Right atrium auricular region (tissue), 2 donors: ENCODE measurements at regions not wholly inside any gene's neighbourhood (a gene's known extent, or its start where the extent isn't known, plus 50 kb on each side); places are given as distances from the start of the nearest gene placed in this dataset.

Source experiments
- DNase-seq: peaks from one replicate; pipeline ENCODE4 v3.0.0-alpha.2; 2019; ENCODE audit warnings: low spot score
- H3K27ac ChIP-seq, 2 donors: fragments of 200-600 bp; sonication (generic); 1 replicate in 1 of 2; 2 replicates in 1 of 2; pipeline ENCODE4 v1.5.1; 2016 to 2019
- H3K27me3 ChIP-seq, 2 donors: fragments of 200-600 bp; sonication (generic); one replicate each; pipeline versions ENCODE4 v1.5.1 to v1.6.0; 2017 to 2019
- H3K36me3 ChIP-seq: fragments of 200-600 bp; sonication (generic); one replicate; pipeline ENCODE4 v1.5.1; 2016
- H3K4me1 ChIP-seq, 2 donors: fragments of 200-600 bp; sonication (generic); one replicate each; pipeline versions ENCODE4 v1.5.1 to v1.6.0; 2017 to 2019
- H3K4me3 ChIP-seq, 2 donors: fragments of 200-600 bp; sonication (generic); 1 replicate in 1 of 2; 2 replicates in 1 of 2; pipeline ENCODE4 v1.5.1; 2017 to 2019; ENCODE audit warnings: mild to moderate bottlenecking in 1 of 2, moderate library complexity in 1 of 2
- H3K9me3 ChIP-seq, 2 donors: fragments of 200-600 bp; sonication (generic); one replicate each; pipeline ENCODE4 v1.5.1; 2019
- TF ChIP-seq, protein P1 (sequence below), 2 donors: fragments of 200-600 bp; sonication (generic); IDR thresholded peaks; one replicate each; pipeline ENCODE4 v1.5.1; 2019; ENCODE audit warnings: antibody characterized with exemption in 2 of 2

DNA sequence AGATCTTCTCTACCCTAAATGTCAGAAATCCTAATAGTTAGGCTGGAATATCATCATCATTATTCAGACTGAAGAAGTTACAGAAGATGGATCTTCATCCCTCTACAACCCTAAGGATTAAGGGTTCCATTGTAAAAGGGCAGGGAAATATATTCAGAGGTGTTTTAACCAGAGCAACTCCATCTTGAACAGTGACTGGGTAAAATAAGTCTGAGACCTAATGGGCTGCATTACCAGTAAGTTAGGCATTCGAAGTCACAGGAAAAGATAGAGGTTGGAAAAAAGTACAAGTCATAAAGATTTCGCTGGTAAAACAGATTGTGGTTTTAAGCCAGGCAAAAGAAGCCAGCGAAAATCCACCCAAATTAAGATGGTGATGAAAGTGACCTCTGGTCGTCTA, 968.7 kb downstream of the CNTNAP5 start:
- DNase-seq, result no peak
- Histone ChIP-seq H3K36me3 (no peaks in the 10 kb centered on the region), H3K4me3 (no peak overlapping the region), H3K27ac (no peak overlapping the region), H3K9me3 (no peaks in the 10 kb centered on the region), H3K27me3 (no peaks in the 10 kb centered on the region), H3K4me1 (no peaks in the 10 kb centered on the region)
- TF ChIP-seq, protein P1, sequence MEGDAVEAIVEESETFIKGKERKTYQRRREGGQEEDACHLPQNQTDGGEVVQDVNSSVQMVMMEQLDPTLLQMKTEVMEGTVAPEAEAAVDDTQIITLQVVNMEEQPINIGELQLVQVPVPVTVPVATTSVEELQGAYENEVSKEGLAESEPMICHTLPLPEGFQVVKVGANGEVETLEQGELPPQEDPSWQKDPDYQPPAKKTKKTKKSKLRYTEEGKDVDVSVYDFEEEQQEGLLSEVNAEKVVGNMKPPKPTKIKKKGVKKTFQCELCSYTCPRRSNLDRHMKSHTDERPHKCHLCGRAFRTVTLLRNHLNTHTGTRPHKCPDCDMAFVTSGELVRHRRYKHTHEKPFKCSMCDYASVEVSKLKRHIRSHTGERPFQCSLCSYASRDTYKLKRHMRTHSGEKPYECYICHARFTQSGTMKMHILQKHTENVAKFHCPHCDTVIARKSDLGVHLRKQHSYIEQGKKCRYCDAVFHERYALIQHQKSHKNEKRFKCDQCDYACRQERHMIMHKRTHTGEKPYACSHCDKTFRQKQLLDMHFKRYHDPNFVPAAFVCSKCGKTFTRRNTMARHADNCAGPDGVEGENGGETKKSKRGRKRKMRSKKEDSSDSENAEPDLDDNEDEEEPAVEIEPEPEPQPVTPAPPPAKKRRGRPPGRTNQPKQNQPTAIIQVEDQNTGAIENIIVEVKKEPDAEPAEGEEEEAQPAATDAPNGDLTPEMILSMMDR (IDR thresholded peaks at IDR 0.05), result no peak

DNA sequence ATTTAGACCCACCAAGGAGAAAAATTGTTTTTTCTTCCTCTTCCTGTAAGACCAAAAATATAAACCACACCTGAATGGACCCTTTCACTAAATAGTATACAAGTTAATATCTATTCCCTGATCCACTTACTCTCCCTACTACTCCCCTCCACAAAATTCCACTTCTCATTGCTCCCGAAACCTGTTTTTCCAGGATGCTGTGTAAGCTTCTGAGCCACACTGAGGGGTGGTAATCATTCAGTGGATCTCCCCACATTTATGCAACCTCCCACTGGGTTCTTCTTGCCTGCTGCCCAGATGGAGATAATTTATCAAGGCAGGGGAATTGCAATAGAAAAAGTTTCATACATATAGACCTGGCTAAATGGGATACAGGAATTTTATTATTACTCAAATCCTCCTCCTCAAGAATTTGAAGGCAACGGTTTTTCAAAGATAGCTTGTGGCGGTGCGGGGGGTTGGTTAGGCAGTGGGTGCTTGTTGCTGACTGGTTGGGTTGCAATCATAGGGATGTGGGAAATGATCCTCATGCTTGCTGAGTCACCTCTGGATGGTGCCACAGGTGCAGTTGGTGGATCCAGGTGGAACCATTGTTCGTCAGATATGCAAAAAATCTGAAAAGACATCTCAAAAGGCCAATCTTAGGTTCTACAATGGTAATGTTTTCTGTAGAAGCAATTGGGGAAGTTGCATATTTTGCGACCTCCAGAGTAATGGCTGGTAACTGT, 970.3 kb downstream of the CNTNAP5 start:
- H3K27me3 ChIP-seq, result no peaks in the 10 kb centered on the region
- no peak for DNase-seq
- no peaks in the 10 kb centered on the region for H3K9me3 ChIP-seq
- no peaks in the 10 kb centered on the region for H3K36me3 ChIP-seq
- H3K27ac ChIP-seq, result no peak overlapping the region
- H3K4me1 ChIP-seq, result no peaks in the 10 kb centered on the region
- no peak overlapping the region for H3K4me3 ChIP-seq
- TF ChIP-seq, protein P1 (IDR thresholded peaks at IDR 0.05), result no peak

DNA sequence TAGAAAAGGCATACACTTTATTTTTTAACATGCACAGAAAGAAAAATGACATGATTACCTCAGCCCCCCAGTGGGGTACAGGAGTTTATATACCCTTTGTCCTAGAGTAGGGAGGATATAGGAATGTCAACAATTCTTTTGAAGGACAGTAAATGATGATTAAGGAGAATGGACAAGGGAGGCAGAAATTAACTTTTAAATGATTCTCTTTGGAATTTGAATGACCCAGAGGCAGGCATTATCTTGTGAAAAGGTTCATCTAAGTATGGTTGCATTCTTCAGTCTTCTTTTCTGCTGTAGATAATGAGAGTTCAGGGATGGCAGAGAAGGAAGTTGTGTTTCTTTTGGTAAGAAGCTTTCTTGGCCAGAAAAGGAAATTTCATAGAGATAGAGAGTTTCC, 971.3 kb downstream of the CNTNAP5 start:
- H3K9me3 ChIP-seq, result no peaks in the 10 kb centered on the region
- no peaks in the 10 kb centered on the region for H3K4me1 ChIP-seq
- no peaks in the 10 kb centered on the region for H3K27me3 ChIP-seq
- no peak for DNase-seq
- H3K36me3 ChIP-seq, result no peaks in the 10 kb centered on the region
- H3K27ac ChIP-seq, result no peak overlapping the region
- no peak overlapping the region for H3K4me3 ChIP-seq
- TF ChIP-seq, protein P1 (IDR thresholded peaks at IDR 0.05), result no peak

DNA sequence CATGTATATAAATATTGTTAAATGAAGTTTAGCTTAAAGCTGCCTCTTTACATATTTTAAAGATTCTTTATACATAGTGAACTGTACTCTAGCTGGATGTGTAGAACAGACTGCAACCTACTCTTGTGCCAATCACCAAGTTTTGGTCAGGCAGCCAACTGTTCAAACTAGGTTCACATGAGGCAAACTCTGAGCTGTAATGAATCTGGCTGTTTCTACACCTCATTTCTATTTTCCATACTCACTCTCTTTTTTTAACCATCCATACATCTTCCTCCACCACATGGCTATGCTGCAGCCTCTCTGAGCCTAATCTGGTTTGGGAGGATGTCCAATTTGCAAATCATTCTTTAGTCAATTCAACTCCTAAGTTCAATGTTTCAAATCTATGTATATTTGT, 974.8 kb downstream of the CNTNAP5 start:
- Histone ChIP-seq H3K27ac (no peak overlapping the region), H3K4me1 (no peaks in the 10 kb centered on the region), H3K36me3 (no peaks in the 10 kb centered on the region), H3K27me3 (no peaks in the 10 kb centered on the region), H3K9me3 (no peaks in the 10 kb centered on the region), H3K4me3 (no peak overlapping the region)
- no peak for DNase-seq
- TF ChIP-seq, protein P1 (IDR thresholded peaks at IDR 0.05), result no peak

- H3K4me1 ChIP-seq, result no peaks in the 10 kb centered on the region
- H3K27me3 ChIP-seq, result no peaks in the 10 kb centered on the region
- no peaks in the 10 kb centered on the region for H3K9me3 ChIP-seq
- no peak for DNase-seq
- no peak overlapping the region for H3K27ac ChIP-seq
- no peaks in the 10 kb centered on the region for H3K36me3 ChIP-seq
- TF ChIP-seq, protein P1 (IDR thresholded peaks at IDR 0.05), result no peak
- H3K4me3 ChIP-seq, result no peak overlapping the region
Measured at GRCh38 chr2:125004106-125004800, 979.2 kb downstream of the CNTNAP5 start.
